ENCODE measurements at regions not wholly inside any gene's neighbourhood (a gene's known extent, or its start where the extent isn't known, plus 50 kb on each side); places are given as distances from the start of the nearest gene placed in this dataset.

DNA sequence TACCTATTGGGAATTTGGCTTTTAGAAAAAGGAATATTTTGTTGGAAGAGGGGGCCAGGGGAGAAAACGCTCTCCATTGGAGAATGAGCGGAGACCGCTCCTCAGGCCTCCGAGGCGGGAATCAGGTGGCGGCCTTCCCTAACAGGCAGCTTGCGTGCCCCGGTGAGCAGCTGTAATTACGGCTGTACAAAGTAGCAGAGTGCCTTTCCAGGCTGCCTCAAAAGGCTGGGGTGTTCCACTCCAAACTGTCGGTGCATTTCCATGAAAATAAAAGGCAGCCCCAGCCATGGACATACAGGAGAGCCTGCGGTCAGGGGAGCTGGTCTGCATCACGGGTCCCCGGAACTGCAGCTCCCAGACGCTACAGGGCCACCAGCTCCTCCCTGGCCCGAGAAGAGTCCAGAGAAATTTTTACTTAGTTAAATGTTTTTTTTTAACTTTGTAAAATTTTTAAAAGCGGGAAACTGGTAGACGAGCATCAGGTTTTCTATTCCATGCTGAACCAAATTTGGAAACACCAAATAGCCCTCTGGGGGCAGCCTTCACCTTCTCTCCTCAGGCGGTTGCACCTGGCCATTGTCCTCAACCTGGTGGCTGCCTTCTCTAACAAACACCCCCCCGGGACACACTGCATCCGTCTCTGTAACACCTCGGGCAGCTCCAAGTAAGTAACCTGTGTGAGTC is 209.3 kb upstream of the SALL3 start:
- DNase-seq (ENCODE audit: low spot score) (no peak), ATAC-seq (ENCODE audit: low FRiP score) (no peak)
- no peak for TF ChIP-seq CTCF (IDR thresholded peaks at IDR 0.05)

DNA sequence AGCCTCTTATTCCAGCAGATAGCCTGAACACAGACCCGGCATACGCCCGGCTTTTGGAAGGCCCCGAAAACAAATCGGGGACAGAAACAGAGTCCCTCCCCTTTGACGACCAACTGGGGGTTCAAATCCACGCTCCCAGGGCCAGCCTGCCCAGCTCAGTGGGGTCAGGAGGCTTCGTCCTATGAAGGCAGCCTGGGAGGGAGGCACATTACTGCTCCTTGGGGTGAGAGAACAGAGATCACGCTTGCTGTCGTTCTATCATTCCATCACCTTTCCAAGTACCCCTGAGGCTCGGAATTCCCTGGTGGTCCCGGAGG is 208.8 kb upstream of the SALL3 start:
- DNase-seq (ENCODE audit: low spot score) = no peak
- no peak for TF ChIP-seq CTCF (IDR thresholded peaks at IDR 0.05)
- ATAC-seq (ENCODE audit: low FRiP score) = no peak

DNA sequence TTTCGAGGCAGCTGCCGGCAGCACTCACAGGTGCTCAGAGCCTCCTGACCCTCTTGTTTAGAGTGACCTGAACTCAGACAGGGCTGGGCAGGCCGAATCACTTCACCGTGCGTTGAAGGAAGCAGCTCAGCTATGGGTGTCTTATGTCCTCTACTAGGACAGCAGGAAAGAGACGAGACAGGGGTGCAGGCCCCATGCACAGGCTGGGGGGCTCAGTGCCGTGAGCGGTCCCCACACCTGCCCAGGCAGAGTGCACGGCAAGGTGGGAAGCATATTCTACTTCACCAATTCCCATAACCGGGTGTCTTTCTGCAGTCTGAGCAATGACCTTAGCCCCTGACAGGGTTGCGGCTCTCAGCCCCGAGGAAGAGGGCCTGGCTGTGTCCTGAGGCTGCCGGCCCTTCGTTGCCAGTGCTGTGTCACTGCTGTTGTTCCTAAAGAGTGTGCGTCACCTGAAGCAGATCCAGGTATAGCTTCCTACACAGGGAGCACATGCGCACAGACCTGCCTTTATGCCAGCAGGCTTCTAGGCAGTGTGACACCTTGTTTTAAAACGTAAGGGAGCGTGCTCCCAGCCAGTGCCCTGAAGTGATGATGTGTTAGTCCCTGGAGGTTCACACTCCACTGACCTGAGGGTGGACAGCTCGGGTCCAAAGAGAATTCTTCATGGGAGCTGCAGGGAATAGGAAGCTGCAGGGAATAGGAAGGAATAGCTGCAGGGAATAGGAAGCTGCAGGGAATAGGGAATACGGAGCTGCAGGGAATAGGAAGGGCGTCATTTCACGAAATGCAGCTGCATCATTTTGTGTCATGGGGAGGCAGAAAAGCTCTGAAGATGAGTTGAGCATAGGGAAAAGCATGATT is 207.9 kb upstream of the SALL3 start:
- DNase-seq (ENCODE audit: low spot score) (no peak), ATAC-seq (ENCODE audit: low FRiP score) (no peak)
- TF ChIP-seq CTCF (IDR thresholded peaks at IDR 0.05) = no peak

GRCh38 chr18:78772360-78773302 is 207.0 kb upstream of the SALL3 start:
- DNase-seq (ENCODE audit: low spot score) (no peak), ATAC-seq (ENCODE audit: low FRiP score) (no peak)
- TF ChIP-seq CTCF (IDR thresholded peaks at IDR 0.05) = no peak

GRCh38 chr18:78773303-78773755 is 206.3 kb upstream of the SALL3 start:
- DNase-seq (ENCODE audit: low spot score) = no peak
- ATAC-seq (ENCODE audit: low FRiP score) = no peak
- TF ChIP-seq CTCF (IDR thresholded peaks at IDR 0.05) = no peak

DNA sequence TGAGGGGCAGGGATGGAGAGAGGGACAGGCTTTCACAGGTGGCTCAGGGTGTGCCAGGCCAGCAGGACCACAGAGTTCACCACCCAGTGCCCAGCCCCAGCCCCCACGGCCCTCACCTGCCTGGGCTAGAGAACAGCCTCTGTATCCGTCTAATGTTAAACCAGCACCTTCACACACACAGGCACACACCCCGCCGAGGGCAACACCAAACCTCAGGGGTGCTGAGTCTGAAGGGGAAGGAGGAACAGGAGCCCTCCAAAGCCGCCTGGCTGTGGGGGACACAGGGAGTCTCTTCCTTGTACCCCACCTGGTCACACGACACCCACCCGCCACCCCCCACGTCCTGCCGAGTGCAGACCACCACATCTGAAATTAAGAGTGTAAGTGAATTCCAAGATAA is 205.8 kb upstream of the SALL3 start:
- DNase-seq (ENCODE audit: low spot score) = no peak
- no peak for ATAC-seq (ENCODE audit: low FRiP score)
- TF ChIP-seq CTCF (IDR thresholded peaks at IDR 0.05) = no peak

Measured in omental fat pad (tissue), 3 donors.